ENCODE measurements at regions not wholly inside any gene's neighbourhood (a gene's known extent, or its start where the extent isn't known, plus 50 kb on each side); places are given as distances from the start of the nearest gene placed in this dataset.
A peak's percentile ranks its signal among the peaks of the same experiment; 100 is the strongest.

DNA sequence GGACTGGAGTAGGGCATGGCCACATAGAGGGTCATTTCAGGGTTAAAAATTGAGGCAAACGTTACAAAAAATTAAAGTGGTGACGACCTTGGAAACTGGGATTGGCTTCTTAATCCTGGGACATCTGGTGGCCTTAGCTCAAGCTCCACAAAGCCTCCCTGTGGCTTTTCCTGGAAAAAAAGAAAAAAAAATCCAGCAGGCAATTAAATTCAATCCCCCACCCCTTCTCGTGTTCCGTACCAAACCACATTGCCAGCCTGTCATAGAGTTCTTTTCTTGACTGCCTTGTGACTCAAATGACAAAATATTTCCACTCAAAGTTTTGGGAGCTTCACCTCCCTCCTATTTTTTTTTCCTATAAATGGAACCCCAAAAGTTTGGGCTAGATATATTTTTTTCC is 195.6 kb downstream of the HRH4 start:
- Mint-ChIP-seq H3K4me1 (peaks cover 49% of the 10 kb centered on the region), H3K4me3 (no peak overlapping the region), H3K36me3 (ENCODE audit: low read depth) (peaks cover 4% of the 10 kb centered on the region), H3K27me3 (ENCODE audit: low read depth) (no peaks in the 10 kb centered on the region), H3K27ac (peak overlapping the region; percentile 56 to 82 (median 82)), H3K9me3 (peaks cover 9% of the 10 kb centered on the region)
- TF ChIP-seq, protein P1, sequence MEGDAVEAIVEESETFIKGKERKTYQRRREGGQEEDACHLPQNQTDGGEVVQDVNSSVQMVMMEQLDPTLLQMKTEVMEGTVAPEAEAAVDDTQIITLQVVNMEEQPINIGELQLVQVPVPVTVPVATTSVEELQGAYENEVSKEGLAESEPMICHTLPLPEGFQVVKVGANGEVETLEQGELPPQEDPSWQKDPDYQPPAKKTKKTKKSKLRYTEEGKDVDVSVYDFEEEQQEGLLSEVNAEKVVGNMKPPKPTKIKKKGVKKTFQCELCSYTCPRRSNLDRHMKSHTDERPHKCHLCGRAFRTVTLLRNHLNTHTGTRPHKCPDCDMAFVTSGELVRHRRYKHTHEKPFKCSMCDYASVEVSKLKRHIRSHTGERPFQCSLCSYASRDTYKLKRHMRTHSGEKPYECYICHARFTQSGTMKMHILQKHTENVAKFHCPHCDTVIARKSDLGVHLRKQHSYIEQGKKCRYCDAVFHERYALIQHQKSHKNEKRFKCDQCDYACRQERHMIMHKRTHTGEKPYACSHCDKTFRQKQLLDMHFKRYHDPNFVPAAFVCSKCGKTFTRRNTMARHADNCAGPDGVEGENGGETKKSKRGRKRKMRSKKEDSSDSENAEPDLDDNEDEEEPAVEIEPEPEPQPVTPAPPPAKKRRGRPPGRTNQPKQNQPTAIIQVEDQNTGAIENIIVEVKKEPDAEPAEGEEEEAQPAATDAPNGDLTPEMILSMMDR (IDR thresholded peaks at IDR 0.05; ENCODE audit: unreplicated experiment in 3 of 3) = no peak

DNA sequence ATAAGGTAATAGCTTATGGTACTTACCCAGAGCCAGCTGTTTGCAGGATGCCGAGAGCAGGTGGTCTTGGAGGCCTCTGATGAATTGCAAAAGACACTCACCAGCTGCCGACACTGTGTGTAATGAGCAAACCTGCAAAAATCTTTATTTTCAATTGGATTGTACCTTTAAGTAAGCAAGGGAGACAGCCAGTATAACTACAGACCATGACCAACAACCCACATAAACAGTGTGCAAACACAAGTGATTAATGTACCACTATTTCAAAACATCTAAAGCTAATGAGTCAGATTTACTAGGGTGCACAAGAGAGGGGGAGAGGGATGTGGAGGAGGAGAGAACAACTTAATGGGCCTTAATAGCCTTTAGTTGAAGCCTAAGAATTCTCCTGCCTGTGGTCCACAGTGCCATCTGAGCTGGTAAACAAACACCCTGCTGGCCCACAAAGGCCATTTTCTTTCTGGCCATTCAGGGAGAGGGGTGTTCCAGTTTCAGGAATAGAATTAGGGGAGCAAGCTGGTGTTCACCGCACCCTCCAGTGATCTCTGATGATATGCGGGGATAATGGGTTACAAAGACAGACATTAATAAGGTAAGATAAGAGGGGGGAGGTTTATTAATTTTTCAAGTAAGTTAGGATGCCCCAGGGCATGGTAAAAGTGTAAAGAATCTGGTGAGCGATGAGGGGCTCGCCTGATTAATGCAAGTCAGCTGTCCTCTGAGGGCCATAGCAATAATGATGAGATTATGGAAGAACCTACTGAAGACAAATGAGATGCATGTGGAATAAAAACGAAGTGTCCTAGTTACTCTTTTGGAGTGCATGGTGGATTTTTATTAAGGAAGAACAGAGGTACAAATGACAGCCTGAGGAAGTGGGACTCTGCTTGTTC is 196.4 kb downstream of the HRH4 start:
- no peaks in the 10 kb centered on the region for H3K27me3 Mint-ChIP-seq (ENCODE audit: low read depth)
- H3K9me3 Mint-ChIP-seq = peaks cover 7% of the 10 kb centered on the region
- H3K4me1 Mint-ChIP-seq = peaks cover 49% of the 10 kb centered on the region
- TF ChIP-seq, protein P1 (IDR thresholded peaks at IDR 0.05; ENCODE audit: unreplicated experiment in 3 of 3) = no peak
- H3K36me3 Mint-ChIP-seq (ENCODE audit: low read depth) = peaks cover 4% of the 10 kb centered on the region
- H3K27ac Mint-ChIP-seq = peak overlapping the region; percentile 56 to 82 (median 82)
- no peak overlapping the region for H3K4me3 Mint-ChIP-seq

DNA sequence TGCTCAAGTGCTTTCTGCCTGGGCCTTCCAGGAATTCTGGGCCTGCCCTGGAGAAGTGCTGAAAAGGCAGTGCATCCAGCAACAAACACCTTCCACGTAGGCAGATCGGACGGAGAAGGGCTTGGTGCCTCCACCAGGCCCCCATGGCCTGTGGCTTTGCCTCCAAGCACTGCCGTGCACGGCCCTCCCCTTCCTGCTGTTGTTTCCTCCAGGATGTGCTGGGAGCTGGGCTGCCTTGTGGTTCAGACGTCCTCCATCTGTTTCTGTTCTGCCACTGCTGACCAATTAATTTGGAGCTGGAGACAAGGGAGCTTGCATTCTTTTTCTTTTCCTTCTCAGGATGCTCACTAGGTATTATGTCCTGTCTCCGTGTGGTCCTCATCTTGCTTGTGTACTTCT is 197.0 kb downstream of the HRH4 start:
- Mint-ChIP-seq H3K27ac (peak overlapping the region; percentile 56 to 82 (median 82)), H3K4me3 (no peak overlapping the region), H3K36me3 (ENCODE audit: low read depth) (peaks cover 4% of the 10 kb centered on the region), H3K9me3 (peaks cover 3% of the 10 kb centered on the region), H3K4me1 (peaks cover 53% of the 10 kb centered on the region), H3K27me3 (ENCODE audit: low read depth) (no peaks in the 10 kb centered on the region)
- TF ChIP-seq, protein P1 (IDR thresholded peaks at IDR 0.05; ENCODE audit: unreplicated experiment in 3 of 3) = no peak

DNA sequence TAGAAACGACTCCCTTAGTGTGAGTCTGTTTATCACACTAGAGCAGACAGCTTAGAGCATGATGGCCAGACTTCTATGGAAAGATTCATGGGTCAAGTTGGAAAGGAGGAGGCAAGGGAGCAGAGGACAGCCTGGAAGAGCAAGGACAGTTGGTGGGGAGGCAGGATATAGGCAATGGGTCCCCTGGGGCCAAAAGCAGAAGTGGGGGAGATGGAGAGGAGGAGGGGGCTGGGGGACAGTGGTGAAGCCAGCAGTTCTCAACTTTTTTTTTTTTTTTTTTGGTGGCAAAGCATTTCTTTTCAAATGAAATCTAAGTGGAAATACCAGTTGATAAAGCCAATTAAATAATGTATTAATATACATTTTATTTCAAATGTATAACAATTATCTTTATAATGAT is 197.9 kb downstream of the HRH4 start:
- H3K36me3 Mint-ChIP-seq (ENCODE audit: low read depth) = peaks cover 4% of the 10 kb centered on the region
- no peak overlapping the region for H3K4me3 Mint-ChIP-seq
- H3K4me1 Mint-ChIP-seq = peaks cover 58% of the 10 kb centered on the region
- peaks cover 3% of the 10 kb centered on the region for H3K27me3 Mint-ChIP-seq (ENCODE audit: low read depth)
- peak overlapping the region in 2 of 3 experiments; percentile 56 to 82 for H3K27ac Mint-ChIP-seq
- no peaks in the 10 kb centered on the region for H3K9me3 Mint-ChIP-seq
- TF ChIP-seq, protein P1 (IDR thresholded peaks at IDR 0.05; ENCODE audit: unreplicated experiment in 3 of 3) = no peak

GRCh38 chr18:24659827-24660720 is 199.6 kb downstream of the HRH4 start:
- H3K4me1 Mint-ChIP-seq = peaks cover 58% of the 10 kb centered on the region
- peaks cover 4% of the 10 kb centered on the region for H3K36me3 Mint-ChIP-seq (ENCODE audit: low read depth)
- peak overlapping the region; percentile 54 to 79 (median 73) for H3K27ac Mint-ChIP-seq
- peak overlapping the region; percentile 28 to 33 (median 30) for H3K4me3 Mint-ChIP-seq
- H3K27me3 Mint-ChIP-seq (ENCODE audit: low read depth) = peaks cover 11% of the 10 kb centered on the region
- no peaks in the 10 kb centered on the region for H3K9me3 Mint-ChIP-seq
- TF ChIP-seq, protein P1 (IDR thresholded peaks at IDR 0.05; ENCODE audit: unreplicated experiment in 3 of 3) = no peak
